ENCODE measurements at regions not wholly inside any gene's neighbourhood (a gene's known extent, or its start where the extent isn't known, plus 50 kb on each side); places are given as distances from the start of the nearest gene placed in this dataset.

- Mint-ChIP-seq H3K4me1 (ENCODE audit: insufficient read depth, unreplicated experiment) (no peaks in the 10 kb centered on the region), H3K27ac (ENCODE audit: low read depth, unreplicated experiment) (no peak overlapping the region), H3K27me3 (ENCODE audit: insufficient read depth, unreplicated experiment) (no peaks in the 10 kb centered on the region), H3K9me3 (ENCODE audit: unreplicated experiment) (no peaks in the 10 kb centered on the region), H3K4me3 (ENCODE audit: unreplicated experiment) (no peak overlapping the region), H3K36me3 (ENCODE audit: insufficient read depth, unreplicated experiment) (no peaks in the 10 kb centered on the region)
- no peak for DNase-seq (ENCODE audit: unreplicated experiment)
- CTCF ChIA-PET, result no interaction called here
- BruUV-seq (replicated peaks), result no TSS peak
- POLR2A ChIA-PET, result no interaction called here
- intact Hi-C loops (cut with micrococcal nuclease), result no loop called here
- no peak for TF ChIP-seq CTCF (IDR thresholded peaks at IDR 0.05; ENCODE audit: unreplicated experiment)
These were observed 389.6 kb upstream of the TRAM1L1 start for GRCh38 chr4:117474987-117475386.

GRCh38 chr4:117477925-117478324 lies 392.5 kb upstream of the TRAM1L1 start:
- H3K4me3 Mint-ChIP-seq (ENCODE audit: unreplicated experiment), result no peak overlapping the region
- H3K36me3 Mint-ChIP-seq (ENCODE audit: insufficient read depth, unreplicated experiment), result no peaks in the 10 kb centered on the region
- H3K27me3 Mint-ChIP-seq (ENCODE audit: insufficient read depth, unreplicated experiment), result no peaks in the 10 kb centered on the region
- peaks cover 6% of the 10 kb centered on the region for H3K4me1 Mint-ChIP-seq (ENCODE audit: insufficient read depth, unreplicated experiment)
- BruUV-seq (replicated peaks), result no TSS peak
- CTCF ChIA-PET, result no interaction called here
- no peak for TF ChIP-seq CTCF (IDR thresholded peaks at IDR 0.05; ENCODE audit: unreplicated experiment)
- no peak for DNase-seq (ENCODE audit: unreplicated experiment)
- intact Hi-C loops (cut with micrococcal nuclease), result no loop called here
- no peaks in the 10 kb centered on the region for H3K9me3 Mint-ChIP-seq (ENCODE audit: unreplicated experiment)
- no peak overlapping the region for H3K27ac Mint-ChIP-seq (ENCODE audit: low read depth, unreplicated experiment)
- POLR2A ChIA-PET, result no interaction called here

- no TSS peak for BruUV-seq (replicated peaks)
- Mint-ChIP-seq H3K9me3 (ENCODE audit: unreplicated experiment) (no peaks in the 10 kb centered on the region), H3K4me1 (ENCODE audit: insufficient read depth, unreplicated experiment) (peaks cover 6% of the 10 kb centered on the region), H3K4me3 (ENCODE audit: unreplicated experiment) (no peak overlapping the region), H3K36me3 (ENCODE audit: insufficient read depth, unreplicated experiment) (no peaks in the 10 kb centered on the region), H3K27ac (ENCODE audit: low read depth, unreplicated experiment) (no peak overlapping the region), H3K27me3 (ENCODE audit: insufficient read depth, unreplicated experiment) (no peaks in the 10 kb centered on the region)
- TF ChIP-seq CTCF (IDR thresholded peaks at IDR 0.05; ENCODE audit: unreplicated experiment), result no peak
- DNase-seq (ENCODE audit: unreplicated experiment), result no peak
- POLR2A ChIA-PET, result no interaction called here
- CTCF ChIA-PET, result no interaction called here
- intact Hi-C loops (cut with micrococcal nuclease), result no loop called here
These were observed 393.3 kb upstream of the TRAM1L1 start for GRCh38 chr4:117478702-117479101.

GRCh38 chr4:117479673-117480072 lies 394.3 kb upstream of the TRAM1L1 start:
- no peak for DNase-seq (ENCODE audit: unreplicated experiment)
- Mint-ChIP-seq H3K4me3 (ENCODE audit: unreplicated experiment) (no peak overlapping the region), H3K27me3 (ENCODE audit: insufficient read depth, unreplicated experiment) (no peaks in the 10 kb centered on the region), H3K27ac (ENCODE audit: low read depth, unreplicated experiment) (no peak overlapping the region), H3K4me1 (ENCODE audit: insufficient read depth, unreplicated experiment) (peaks cover 6% of the 10 kb centered on the region), H3K9me3 (ENCODE audit: unreplicated experiment) (no peaks in the 10 kb centered on the region), H3K36me3 (ENCODE audit: insufficient read depth, unreplicated experiment) (no peaks in the 10 kb centered on the region)
- no peak for TF ChIP-seq CTCF (IDR thresholded peaks at IDR 0.05; ENCODE audit: unreplicated experiment)
- CTCF ChIA-PET, result no interaction called here
- BruUV-seq (replicated peaks), result no TSS peak
- intact Hi-C loops (cut with micrococcal nuclease), result no loop called here
- POLR2A ChIA-PET, result no interaction called here

Measured in MCF 10A (cell line).